GM21360 (cell line): ENCODE measurements at regions not wholly inside any gene's neighbourhood (a gene's known extent, or its start where the extent isn't known, plus 50 kb on each side); places are given as distances from the start of the nearest gene placed in this dataset.

Experiments
- ATAC-seq: cut with Tn5 transposase; IDR thresholded peaks from one replicate; pipeline ENCODE4 v1.9.1; 2021; ENCODE audit warnings: mild to moderate bottlenecking, moderate library complexity; ENCODE audit not compliant: unreplicated experiment

DNA sequence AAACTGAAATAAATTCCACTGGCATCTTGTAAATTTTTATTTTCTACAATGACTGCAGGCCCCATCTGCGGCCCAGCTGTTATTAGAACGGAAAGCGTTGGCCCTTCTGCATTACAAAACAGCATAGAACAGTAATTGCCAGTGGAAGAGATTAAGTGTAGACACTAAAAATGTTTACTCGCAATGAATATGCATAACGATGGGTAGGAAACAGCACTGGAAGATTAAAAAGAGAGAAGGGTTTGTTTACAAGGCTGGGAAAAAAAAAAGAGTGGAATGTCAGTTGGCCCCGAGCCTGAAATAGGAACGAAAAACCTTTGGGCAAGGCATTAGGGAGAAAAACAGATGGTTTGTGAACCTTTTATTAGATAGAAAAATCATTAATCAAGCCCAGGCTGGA lies 275.9 kb upstream of the TCF4 start:
- no peak for ATAC-seq

GRCh38 chr18:55863391-55863706 lies 275.4 kb upstream of the TCF4 start:
- ATAC-seq: no peak

GRCh38 chr18:55862693-55863390 lies 274.9 kb upstream of the TCF4 start:
- no peak for ATAC-seq

DNA sequence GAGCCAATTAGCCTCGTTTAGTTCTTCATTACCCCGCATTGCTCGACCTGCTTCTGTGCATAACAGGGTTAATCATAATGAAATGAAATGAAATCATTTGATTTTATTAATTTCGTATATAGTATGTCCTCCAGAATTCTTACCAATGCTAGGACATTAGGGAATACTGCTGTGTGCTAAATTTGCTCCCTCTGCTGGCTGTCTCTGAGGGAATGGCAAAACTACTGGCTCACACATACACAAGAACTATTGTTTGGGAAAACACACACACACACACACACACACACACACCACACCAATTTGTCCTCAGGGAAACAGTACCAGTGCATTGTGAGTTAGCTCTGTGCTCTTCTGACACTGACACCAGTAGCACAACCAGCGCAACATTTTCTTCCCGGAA lies 273.3 kb upstream of the TCF4 start:
- ATAC-seq: no peak

- no peak for ATAC-seq
Observed at GRCh38 chr18:55858661-55859515, 270.9 kb upstream of the TCF4 start.

DNA sequence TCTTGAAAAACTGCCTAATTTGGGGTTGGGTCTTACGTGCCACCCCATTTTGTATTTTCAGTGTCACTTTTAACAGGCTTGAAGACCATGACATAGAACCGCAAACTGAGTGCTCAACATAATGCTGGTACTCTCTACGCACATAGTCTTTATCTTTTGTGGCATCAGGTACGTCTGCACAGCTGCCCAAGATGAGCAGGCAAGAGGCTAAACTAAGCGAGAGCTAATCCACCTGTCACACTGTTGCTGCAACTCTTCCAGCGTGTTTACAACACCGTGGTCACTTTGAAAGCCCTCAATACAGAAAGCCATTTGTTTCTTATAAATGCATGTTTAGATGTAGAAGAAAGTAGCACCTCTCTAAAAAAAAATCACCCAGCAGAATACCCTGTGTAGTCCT lies 270.0 kb upstream of the TCF4 start:
- ATAC-seq: no peak

DNA sequence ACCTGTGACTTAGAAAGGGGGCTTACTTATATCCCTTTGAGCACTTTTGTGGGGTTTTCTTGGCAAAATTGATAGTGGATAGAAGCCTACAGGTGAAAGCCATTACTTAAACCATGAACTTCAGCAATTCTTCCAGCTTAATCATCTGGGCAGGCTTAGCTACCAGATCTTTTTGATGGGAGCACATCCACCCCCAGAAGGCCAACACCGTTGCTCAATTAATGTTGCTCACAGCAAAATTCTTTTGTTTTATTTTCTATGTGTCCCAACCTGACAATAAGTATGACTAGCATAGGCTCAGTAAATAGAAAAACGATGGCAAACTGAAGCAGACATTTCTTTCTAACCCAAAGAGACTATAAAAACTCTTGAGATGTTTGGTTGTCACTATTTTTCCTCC lies 269.4 kb upstream of the TCF4 start:
- ATAC-seq: no peak

GRCh38 chr18:55856679-55857078 lies 268.7 kb upstream of the TCF4 start:
- no peak for ATAC-seq

GRCh38 chr18:55856229-55856628 lies 268.2 kb upstream of the TCF4 start:
- no peak for ATAC-seq

DNA sequence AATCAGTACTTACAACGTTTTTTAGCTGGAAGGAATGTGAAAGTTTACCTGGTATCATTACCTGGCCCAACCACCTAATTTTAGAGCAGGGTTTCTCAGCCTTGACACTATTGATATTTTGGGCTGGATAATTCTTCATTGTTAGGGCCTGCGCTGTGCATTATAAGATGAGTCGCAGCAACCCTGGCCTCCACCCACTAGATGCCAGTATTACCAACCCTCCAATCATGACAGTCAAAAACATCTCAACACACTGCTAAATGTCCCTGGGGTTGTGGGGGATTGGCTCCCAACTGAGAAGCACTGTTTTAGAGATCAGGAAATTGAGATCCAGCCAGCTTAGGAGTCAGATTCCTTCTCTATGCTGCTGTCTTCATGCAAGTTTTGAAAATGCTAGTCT lies 265.3 kb upstream of the TCF4 start:
- ATAC-seq: no peak

DNA sequence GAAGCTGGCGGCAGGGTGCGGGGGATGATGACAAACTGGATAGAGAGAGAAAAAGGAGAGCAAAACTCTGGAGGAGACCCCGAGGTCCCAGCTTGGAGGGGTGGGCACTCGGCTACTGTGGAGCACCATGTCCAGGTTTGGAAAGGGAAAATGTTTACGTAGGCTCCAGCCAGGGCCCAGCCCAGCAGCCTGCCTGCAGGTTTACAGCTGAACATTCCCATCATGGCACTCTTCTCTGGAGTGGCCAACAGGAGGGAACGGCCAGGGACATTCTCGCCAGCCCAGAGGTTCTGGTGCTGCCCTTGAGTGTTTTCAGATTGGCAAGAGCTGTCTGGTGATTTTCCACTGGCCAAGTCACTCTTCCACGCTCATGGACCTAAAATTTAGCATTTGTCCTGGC lies 262.9 kb upstream of the TCF4 start:
- no peak for ATAC-seq

- ATAC-seq: no peak
Observed at GRCh38 chr18:55849391-55849790, 261.4 kb upstream of the TCF4 start.

GRCh38 chr18:55847960-55848359 lies 260.0 kb upstream of the TCF4 start:
- no peak for ATAC-seq

DNA sequence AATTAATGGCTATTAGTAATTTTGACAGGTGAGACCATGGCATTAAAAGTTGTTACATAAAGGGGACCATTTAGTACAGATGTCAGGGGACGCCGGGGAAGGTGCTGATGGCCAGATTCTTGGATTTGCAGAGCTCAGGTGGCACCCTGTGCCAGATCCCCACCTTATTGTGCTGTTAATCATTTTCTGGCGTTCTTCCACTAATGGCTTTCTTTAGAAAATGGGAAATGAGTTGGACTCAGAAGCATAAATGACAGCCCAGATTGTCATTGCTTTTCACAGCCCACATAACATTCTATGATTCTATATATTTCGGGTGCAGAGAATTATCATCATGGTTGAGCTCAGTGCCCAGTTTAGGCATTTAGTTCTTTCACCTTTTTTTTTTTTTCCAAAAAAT lies 257.2 kb upstream of the TCF4 start:
- no peak for ATAC-seq

DNA sequence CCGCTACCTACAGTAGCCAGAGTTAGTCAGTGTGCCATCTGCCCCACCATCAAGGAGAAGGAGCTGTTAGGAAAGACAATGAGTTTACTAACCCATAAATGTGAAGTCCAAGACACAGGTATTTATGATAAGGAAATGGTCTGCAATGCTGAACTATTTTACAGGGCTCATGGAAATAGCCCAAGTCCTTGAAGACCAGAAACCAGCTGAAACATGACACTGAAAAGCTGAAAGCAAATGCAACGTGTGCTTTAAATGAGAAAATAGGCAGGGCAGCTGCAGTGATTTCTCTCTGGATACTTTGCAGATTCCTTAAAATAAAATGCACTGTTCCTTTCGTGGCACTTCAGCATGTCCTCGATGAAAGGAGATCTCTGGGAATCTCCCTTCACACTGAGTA lies 256.4 kb upstream of the TCF4 start:
- no peak for ATAC-seq

GRCh38 chr18:55841314-55841713 lies 253.3 kb upstream of the TCF4 start:
- no peak for ATAC-seq

GRCh38 chr18:55840601-55841170 lies 252.7 kb upstream of the TCF4 start:
- ATAC-seq: no peak

DNA sequence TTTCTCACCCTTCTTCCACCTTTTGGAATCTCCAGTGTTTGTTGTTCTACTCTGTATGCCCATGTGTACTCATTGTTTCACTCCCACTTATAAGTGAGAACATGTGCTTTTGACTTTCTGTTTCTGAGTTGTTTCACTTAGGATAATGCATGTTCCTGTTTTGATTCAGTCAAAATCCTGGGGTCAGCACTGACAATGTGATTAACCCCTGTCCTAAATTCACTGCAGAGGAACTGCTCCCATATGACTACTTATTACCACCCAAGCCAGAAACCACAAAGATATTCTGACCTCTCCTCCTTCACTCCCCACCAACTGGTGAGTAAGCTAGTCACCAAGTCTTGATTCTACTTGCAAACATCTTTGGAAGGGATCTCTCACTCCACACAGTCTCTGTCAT lies 251.4 kb upstream of the TCF4 start:
- ATAC-seq: no peak

GRCh38 chr18:55838841-55839240 lies 250.8 kb upstream of the TCF4 start:
- no peak for ATAC-seq

DNA sequence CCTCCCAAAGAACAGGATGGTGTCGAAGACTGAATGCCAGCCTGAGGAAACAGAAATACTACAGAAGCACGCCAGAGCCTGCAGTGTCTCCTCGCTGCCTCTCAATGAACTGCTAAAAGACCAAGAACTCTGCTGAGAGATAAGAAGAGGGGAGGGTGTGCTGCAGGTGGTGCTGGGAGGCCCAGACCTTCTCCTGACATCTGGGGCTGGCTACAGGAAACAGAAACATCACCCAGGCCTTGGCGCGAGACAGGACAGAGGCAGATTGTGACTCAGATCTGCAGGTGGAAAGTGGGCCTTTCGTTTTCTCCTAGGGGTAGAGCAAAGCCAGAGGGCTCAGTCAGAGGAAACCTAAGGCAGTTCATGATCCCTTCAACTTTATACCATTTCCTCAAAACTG lies 250.3 kb upstream of the TCF4 start:
- no peak for ATAC-seq

DNA sequence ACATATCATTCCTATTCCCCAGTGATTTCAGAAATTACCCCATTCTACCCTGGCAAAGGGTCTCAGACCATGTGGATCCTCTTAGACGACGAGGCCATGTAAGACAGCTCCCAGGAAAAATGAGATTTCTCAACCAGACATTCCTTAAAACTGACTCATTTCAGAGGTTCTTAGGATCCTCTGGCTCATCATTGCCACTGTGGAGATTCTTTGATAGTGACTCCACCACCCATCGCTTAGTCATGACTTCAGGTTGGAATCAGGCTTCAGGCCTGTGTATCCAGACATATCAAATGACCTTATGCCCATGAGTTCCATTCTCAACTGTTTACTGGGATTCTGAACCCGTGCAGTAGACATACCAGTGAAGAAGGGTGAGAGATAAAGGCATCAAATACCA lies 245.6 kb upstream of the TCF4 start:
- no peak for ATAC-seq

- ATAC-seq: no peak
Observed at GRCh38 chr18:55830544-55830943, 242.6 kb upstream of the TCF4 start.
